K562 (cell line): ENCODE measurements at regions not wholly inside any gene's neighbourhood (a gene's known extent, or its start where the extent isn't known, plus 50 kb on each side); places are given as distances from the start of the nearest gene placed in this dataset.

ENCODE experiments used
- ATAC-seq: fragments of 200-7000 bp; cut with Tn5 transposase; 3 replicates; pipeline ENCODE4 v1.9.1; 2020; ENCODE audit warnings: moderate library complexity
- BruUV-seq: library from RNA; stranded (reverse); fragments of 400-500 nt; replicated peaks from 2 replicates; lab custom pipeline; 2021; lab: Mats Ljungman, UMichigan
- CTCF ChIA-PET: fragments of 300-600 bp; formaldehyde crosslinking; extraction: SDS; loops from one replicate; lab custom pipeline; 2021; ENCODE audit warnings: low intra/inter-chr PET ratio; lab: Yijun Ruan, JAX
- POLR2A ChIA-PET: fragments of 300-600, 350-650 bp; sonication (Branson Sonifier 250); formaldehyde crosslinking; extraction: SDS; loops from one replicate; lab custom pipeline; 2021; ENCODE audit warnings: antibody characterized with exemption, inconsistent platforms; lab: Yijun Ruan, JAX
- DNase-seq, 4 experiments: peaks; one replicate each; pipeline versions ENCODE4 v3.0.0 to v3.0.0-alpha.2; 2011 to 2018; ENCODE audit warnings: low spot score in 3 of 4, mixed read lengths in 3 of 4; ENCODE audit errors: extremely low read depth in 1 of 4
- FAIRE-seq: peaks from 2 replicates; lab custom pipeline; 2011; peaks lifted over from hg19 to GRCh38; lab: Jason Lieb, UNC
- H2AFZ ChIP-seq: 2 replicates; pipeline ENCODE4 v1.6.0; 2011; ENCODE audit warnings: low read depth, low read length, control low read depth, inconsistent platforms
- H3K27ac ChIP-seq: fragments of 200-600 bp; 3 replicates; pipeline ENCODE4 v1.8.0; 2011; ENCODE audit warnings: low read depth, mild to moderate bottlenecking, control low read depth, inconsistent platforms, low read length, moderate library complexity, mixed read lengths; ENCODE audit errors: extremely low read depth
- H3K27me3 ChIP-seq, 2 experiments: fragments of 300-600 bp in 1 of 2; 2 replicates in 1 of 2; 3 replicates in 1 of 2; pipeline versions ENCODE4 v1.6.0 to v1.8.0; 2011; ENCODE audit warnings: inconsistent platforms in 2 of 2, low read length in 2 of 2, mild to moderate bottlenecking in 1 of 2, mixed read lengths in 1 of 2, moderate library complexity in 1 of 2; ENCODE audit not compliant: control insufficient read depth in 2 of 2, insufficient read depth in 2 of 2
- H3K36me3 ChIP-seq: fragments of 300-600 bp; 3 replicates; pipeline ENCODE4 v1.8.0; 2011; ENCODE audit warnings: mild to moderate bottlenecking, low read length, inconsistent platforms; ENCODE audit not compliant: control insufficient read depth, insufficient read depth
- H3K4me1 ChIP-seq, 2 experiments: fragments of 200-600 bp in 1 of 2; replicated peaks in 1 of 2; 2 replicates in 1 of 2; 3 replicates in 1 of 2; pipeline versions ENCODE4 v1.5.1 to v1.8.0; 2011; ENCODE audit warnings: inconsistent platforms in 2 of 2, low read length in 2 of 2, mild to moderate bottlenecking in 1 of 2, mixed read lengths in 1 of 2, moderate library complexity in 1 of 2; ENCODE audit not compliant: control insufficient read depth in 2 of 2, insufficient read depth in 2 of 2
- H3K4me2 ChIP-seq: 2 replicates; pipeline ENCODE4 v1.6.1; 2011; ENCODE audit warnings: low read length, control low read depth, inconsistent platforms, mixed read lengths; ENCODE audit not compliant: insufficient read depth
- H3K4me3 ChIP-seq: fragments of 200-600 bp; sonication (generic), shearing (Covaris generic); 2 replicates; pipeline ENCODE4 v1.5.1; 2016; ENCODE audit warnings: control low read depth, inconsistent platforms
- H3K79me2 ChIP-seq: fragments of 200-600 bp; 3 replicates; pipeline ENCODE4 v1.8.0; 2011; ENCODE audit warnings: low read length, inconsistent platforms; ENCODE audit not compliant: control insufficient read depth, insufficient read depth
- H3K9ac ChIP-seq, 2 experiments: 2 replicates each; pipeline versions ENCODE4 v1.6.0 to v1.6.1; 2011; ENCODE audit warnings: low read depth in 2 of 2, low read length in 2 of 2, control low read depth in 1 of 2, inconsistent platforms in 1 of 2, mild to moderate bottlenecking in 1 of 2, mixed read lengths in 1 of 2; ENCODE audit not compliant: insufficient read depth in 1 of 2
- H3K9me1 ChIP-seq: one replicate; pipeline ENCODE4 v1.6.0; 2011; ENCODE audit warnings: inconsistent platforms, mild to moderate bottlenecking, low read length, moderate library complexity; ENCODE audit not compliant: control insufficient read depth, insufficient read depth
- H3K9me3 ChIP-seq: replicated peaks from 2 replicates; pipeline ENCODE4 v1.5.1; 2011; ENCODE audit warnings: low read depth, low read length, inconsistent platforms; ENCODE audit not compliant: control insufficient read depth, insufficient read depth
- H4K20me1 ChIP-seq: replicated peaks from 2 replicates; pipeline ENCODE4 v1.6.1; 2011; ENCODE audit warnings: low read length, inconsistent platforms, mixed read lengths; ENCODE audit not compliant: control insufficient read depth, insufficient read depth
- IRF2 ChIP-seq: sonication (generic); formaldehyde crosslinking; IDR thresholded peaks from 2 replicates; pipeline ENCODE4 v1.8.1; 2022; ENCODE audit warnings: mild to moderate bottlenecking, missing genetic modification reagents
- PTRF ChIP-seq: fragments of 450-650 bp; IDR thresholded peaks from 2 replicates; pipeline ENCODE4 v1.6.1; 2016; ENCODE audit warnings: mild to moderate bottlenecking, missing genetic modification characterization, missing compliant biosample characterization
- PTTG1 ChIP-seq: fragments of 450-650 bp; IDR thresholded peaks from 2 replicates; pipeline ENCODE4 v1.6.1; 2016; ENCODE audit warnings: low read depth, mild to moderate bottlenecking, missing genetic modification characterization, missing compliant biosample characterization
- SIN3B ChIP-seq: fragments of 450-650 bp; IDR thresholded peaks from 2 replicates; pipeline ENCODE4 v1.6.1; 2017; ENCODE audit warnings: low read depth, mild to moderate bottlenecking, moderate library complexity
- SRF ChIP-seq, 2 experiments: fragments of 250-450, 450-650 bp in 1 of 2; sonication (Bioruptor Pico) in 1 of 2; sonication (generic) in 1 of 2; formaldehyde crosslinking; IDR thresholded peaks; 2 replicates each; pipeline versions ENCODE4 v1.5.0 to v1.5.1; 2020 to 2022; ENCODE audit warnings: mild to moderate bottlenecking in 1 of 2, missing genetic modification reagents in 1 of 2
- TBP ChIP-seq: optimal IDR thresholded peaks from 2 replicates; pipeline ENCODE3; 2011; ENCODE audit warnings: low read depth, low read length, improper control_type of control experiment
- ZNF146 ChIP-seq: IDR thresholded peaks from one replicate; pipeline ENCODE4 v1.6.1; 2018; ENCODE audit warnings: missing compliant biosample characterization; ENCODE audit not compliant: unreplicated experiment
- ZNF217 ChIP-seq: sonication (generic); formaldehyde crosslinking; IDR thresholded peaks from 2 replicates; pipeline ENCODE4 v1.8.0; 2022; ENCODE audit warnings: mild to moderate bottlenecking, missing genetic modification reagents
- WGBS: fragments of 100-300 bp; shearing (Covaris generic); methylation state at CpG from one replicate; pipeline ENCODE4 v1.1.6; 2016; ENCODE audit warnings: low coverage, mixed read lengths; ENCODE audit not compliant: insufficient coverage; ENCODE audit errors: missing lambda C conversion rate; 5-methylcytosine and 5-hydroxymethylcytosine counted together
- in situ Hi-C: fragments of 300-500 bp; cut with MboI; formaldehyde crosslinking; loops from 4 replicates; pipeline ENCODE4 v1.15.0; 2018; ENCODE audit warnings: inconsistent platforms, mixed read lengths
- intact Hi-C: fragments of 100-400 bp; cut with micrococcal nuclease; formaldehyde crosslinking; loops from 2 replicates; pipeline ENCODE4 v1.14.2; 2022
- TF ChIP-seq, protein P1 (sequence below), 2 experiments: fragments of 200-800 bp in 1 of 2; sonication (Bioruptor generic) in 1 of 2; sonication (generic) in 1 of 2; formaldehyde crosslinking in 1 of 2; IDR thresholded peaks in 1 of 2; conservative IDR thresholded peaks in 1 of 2; 2 replicates each; pipeline versions ENCODE4 v1.5.0 to v1.6.1; 2016 to 2020; ENCODE audit warnings: missing compliant biosample characterization in 1 of 2, missing genetic modification characterization in 1 of 2, missing genetic modification reagents in 1 of 2
- TF ChIP-seq, protein P2 (sequence below): fragments of 450-650 bp; IDR thresholded peaks from 2 replicates; pipeline ENCODE4 v1.6.1; 2016; ENCODE audit warnings: low read depth, mild to moderate bottlenecking, moderate library complexity
- TF ChIP-seq, protein P3 (sequence below), 2 experiments: fragments of 250-450 bp in 1 of 2; fragments of 450-650 bp in 1 of 2; sonication (Bioruptor Pico) in 1 of 2; IDR thresholded peaks; 2 replicates each; pipeline versions ENCODE4 v1.6.1 to v1.8.0; 2016 to 2021; ENCODE audit warnings: mild to moderate bottlenecking in 2 of 2, moderate library complexity in 2 of 2, missing compliant biosample characterization in 1 of 2, missing genetic modification characterization in 1 of 2

GRCh38 chr3:178284181-178284580 is 252.1 kb upstream of the KCNMB2 start:
- FAIRE-seq (no peak), ATAC-seq (no peak), DNase-seq (no peak)
- BruUV-seq, result no TSS peak
- Histone ChIP-seq H3K4me1 (no peaks in the 10 kb centered on the region), H3K4me2 (no peak overlapping the region), H2AFZ (no peak overlapping the region), H3K36me3 (no peaks in the 10 kb centered on the region), H3K9ac (no peak overlapping the region), H3K4me3 (no peak overlapping the region), H3K9me3 (no peaks in the 10 kb centered on the region), H3K27ac (no peak overlapping the region), H4K20me1 (no peaks in the 10 kb centered on the region), H3K9me1 (no peaks in the 10 kb centered on the region), H3K79me2 (no peaks in the 10 kb centered on the region), H3K27me3 (no peaks in the 10 kb centered on the region)
- 36% methylated on average over 1 of the region's 1 CpG for whole genome bisulfite sequencing
- intact Hi-C loops (no loop called here), in situ Hi-C loops (no loop called here)
- CTCF ChIA-PET, result no interaction called here
- POLR2A ChIA-PET, result no interaction called here
- TF ChIP-seq PTTG1 (tag) (no peak), SIN3B (no peak), ZNF217 (CRISPR knock-in tag) (no peak), SRF (CRISPR knock-in tag; IDR thresholded peaks at IDR 0.05) (no peak), IRF2 (CRISPR knock-in tag) (no peak), ZNF146 (CRISPR knock-in tag) (no peak), TBP (no peak), PTRF (tag) (no peak)
- TF ChIP-seq, protein P1, sequence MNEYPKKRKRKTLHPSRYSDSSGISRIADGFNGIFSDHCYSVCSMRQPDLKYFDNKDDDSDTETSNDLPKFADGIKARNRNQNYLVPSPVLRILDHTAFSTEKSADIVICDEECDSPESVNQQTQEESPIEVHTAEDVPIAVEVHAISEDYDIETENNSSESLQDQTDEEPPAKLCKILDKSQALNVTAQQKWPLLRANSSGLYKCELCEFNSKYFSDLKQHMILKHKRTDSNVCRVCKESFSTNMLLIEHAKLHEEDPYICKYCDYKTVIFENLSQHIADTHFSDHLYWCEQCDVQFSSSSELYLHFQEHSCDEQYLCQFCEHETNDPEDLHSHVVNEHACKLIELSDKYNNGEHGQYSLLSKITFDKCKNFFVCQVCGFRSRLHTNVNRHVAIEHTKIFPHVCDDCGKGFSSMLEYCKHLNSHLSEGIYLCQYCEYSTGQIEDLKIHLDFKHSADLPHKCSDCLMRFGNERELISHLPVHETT (CRISPR knock-in tag; conservative IDR thresholded peaks at IDR 0.05 in 1 of 2, IDR thresholded peaks at IDR 0.05 in 1 of 2), result no peak
- TF ChIP-seq, protein P2, sequence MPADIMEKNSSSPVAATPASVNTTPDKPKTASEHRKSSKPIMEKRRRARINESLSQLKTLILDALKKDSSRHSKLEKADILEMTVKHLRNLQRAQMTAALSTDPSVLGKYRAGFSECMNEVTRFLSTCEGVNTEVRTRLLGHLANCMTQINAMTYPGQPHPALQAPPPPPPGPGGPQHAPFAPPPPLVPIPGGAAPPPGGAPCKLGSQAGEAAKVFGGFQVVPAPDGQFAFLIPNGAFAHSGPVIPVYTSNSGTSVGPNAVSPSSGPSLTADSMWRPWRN, result no peak
- TF ChIP-seq, protein P3, sequence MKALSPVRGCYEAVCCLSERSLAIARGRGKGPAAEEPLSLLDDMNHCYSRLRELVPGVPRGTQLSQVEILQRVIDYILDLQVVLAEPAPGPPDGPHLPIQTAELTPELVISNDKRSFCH (CRISPR knock-in tag; IDR thresholded peaks at IDR 0.05), result no peak
- TF ChIP-seq, protein P3 (tag; IDR thresholded peaks at IDR 0.05), result no peak
